ENCODE measurements at regions not wholly inside any gene's neighbourhood (a gene's known extent, or its start where the extent isn't known, plus 50 kb on each side); places are given as distances from the start of the nearest gene placed in this dataset.

DNA sequence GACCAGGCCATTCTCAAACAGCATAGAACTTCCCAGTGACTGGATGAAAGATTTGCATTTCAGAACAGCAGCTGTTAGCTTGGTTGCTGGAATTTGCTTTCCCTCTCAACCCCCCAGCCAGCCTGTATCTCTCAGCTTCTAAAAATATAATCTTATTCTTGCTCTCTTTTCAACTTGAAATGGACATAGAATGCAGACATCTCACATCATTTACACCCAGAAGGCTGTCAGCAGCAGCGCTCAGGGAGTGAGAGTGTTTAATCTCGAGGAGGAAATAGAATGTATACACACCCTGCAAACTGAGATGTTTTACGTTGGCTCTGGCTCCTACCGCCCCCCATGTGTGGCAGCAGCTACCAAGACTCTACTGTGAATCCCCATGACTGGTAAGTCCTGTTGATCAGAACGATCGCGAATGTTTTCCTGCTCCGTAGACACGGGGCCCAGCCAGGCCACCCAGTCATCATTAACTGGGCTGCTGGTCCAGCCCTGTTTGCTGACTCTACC, 163.4 kb upstream of the SLC24A3 start:
- TF ChIP-seq, protein P1, sequence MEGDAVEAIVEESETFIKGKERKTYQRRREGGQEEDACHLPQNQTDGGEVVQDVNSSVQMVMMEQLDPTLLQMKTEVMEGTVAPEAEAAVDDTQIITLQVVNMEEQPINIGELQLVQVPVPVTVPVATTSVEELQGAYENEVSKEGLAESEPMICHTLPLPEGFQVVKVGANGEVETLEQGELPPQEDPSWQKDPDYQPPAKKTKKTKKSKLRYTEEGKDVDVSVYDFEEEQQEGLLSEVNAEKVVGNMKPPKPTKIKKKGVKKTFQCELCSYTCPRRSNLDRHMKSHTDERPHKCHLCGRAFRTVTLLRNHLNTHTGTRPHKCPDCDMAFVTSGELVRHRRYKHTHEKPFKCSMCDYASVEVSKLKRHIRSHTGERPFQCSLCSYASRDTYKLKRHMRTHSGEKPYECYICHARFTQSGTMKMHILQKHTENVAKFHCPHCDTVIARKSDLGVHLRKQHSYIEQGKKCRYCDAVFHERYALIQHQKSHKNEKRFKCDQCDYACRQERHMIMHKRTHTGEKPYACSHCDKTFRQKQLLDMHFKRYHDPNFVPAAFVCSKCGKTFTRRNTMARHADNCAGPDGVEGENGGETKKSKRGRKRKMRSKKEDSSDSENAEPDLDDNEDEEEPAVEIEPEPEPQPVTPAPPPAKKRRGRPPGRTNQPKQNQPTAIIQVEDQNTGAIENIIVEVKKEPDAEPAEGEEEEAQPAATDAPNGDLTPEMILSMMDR (IDR thresholded peaks at IDR 0.05; ENCODE audit: low read depth, low read length): no peak
- TF ChIP-seq POLR2A (IDR thresholded peaks at IDR 0.05; ENCODE audit: extremely low read depth, insufficient read length) (no peak), MAX (IDR thresholded peaks at IDR 0.05; ENCODE audit: low read depth, low read length) (no peak)

Measured in NB4 (cell line).